NB4 (cell line): ENCODE measurements at regions not wholly inside any gene's neighbourhood (a gene's known extent, or its start where the extent isn't known, plus 50 kb on each side); places are given as distances from the start of the nearest gene placed in this dataset.

Experiments used
- DNase-seq: peaks from one replicate; pipeline ENCODE4 v3.0.0; 2010; ENCODE audit warnings: low read depth
- H3K4me3 ChIP-seq: one replicate; pipeline ENCODE4 v1.5.1; 2011; ENCODE audit warnings: mild to moderate bottlenecking, low read depth, low read length, moderate library complexity
- MAX ChIP-seq: IDR thresholded peaks from 2 replicates; pipeline ENCODE4 v1.6.1; 2011; ENCODE audit warnings: low read depth, low read length
- MYC ChIP-seq: IDR thresholded peaks from 2 replicates; pipeline ENCODE4 v1.6.1; 2011; ENCODE audit warnings: low read depth, low read length
- POLR2A ChIP-seq: IDR thresholded peaks from 2 replicates; pipeline ENCODE4 v1.6.1; 2011; ENCODE audit warnings: mild to moderate bottlenecking; ENCODE audit not compliant: insufficient read length; ENCODE audit errors: extremely low read depth
- TF ChIP-seq, protein P1 (sequence below): IDR thresholded peaks from one replicate; pipeline ENCODE4 v1.5.1; 2012; ENCODE audit warnings: low read depth, low read length

DNA sequence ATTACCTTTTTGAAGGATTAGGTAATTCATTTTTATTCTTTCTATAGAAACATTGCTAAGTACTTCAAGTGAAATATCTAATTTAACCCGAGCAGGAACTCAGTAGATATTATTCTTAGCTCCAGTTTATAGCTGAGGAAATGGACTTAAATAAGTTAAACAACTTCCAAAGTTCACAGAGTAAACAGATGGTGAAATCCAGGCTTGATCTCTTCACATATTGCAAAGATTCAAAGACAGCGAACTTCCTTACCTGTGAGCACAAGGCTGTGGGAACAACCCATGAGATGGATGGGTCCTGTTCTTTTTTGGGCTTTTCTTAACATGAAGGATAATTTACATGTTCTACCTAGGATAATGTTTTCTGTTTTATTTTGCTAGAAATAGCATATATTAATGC lies 439.0 kb downstream of the IRS1 start:
- DNase-seq = no peak
- TF ChIP-seq MYC (no peak), POLR2A (no peak), MAX (no peak)
- TF ChIP-seq, protein P1, sequence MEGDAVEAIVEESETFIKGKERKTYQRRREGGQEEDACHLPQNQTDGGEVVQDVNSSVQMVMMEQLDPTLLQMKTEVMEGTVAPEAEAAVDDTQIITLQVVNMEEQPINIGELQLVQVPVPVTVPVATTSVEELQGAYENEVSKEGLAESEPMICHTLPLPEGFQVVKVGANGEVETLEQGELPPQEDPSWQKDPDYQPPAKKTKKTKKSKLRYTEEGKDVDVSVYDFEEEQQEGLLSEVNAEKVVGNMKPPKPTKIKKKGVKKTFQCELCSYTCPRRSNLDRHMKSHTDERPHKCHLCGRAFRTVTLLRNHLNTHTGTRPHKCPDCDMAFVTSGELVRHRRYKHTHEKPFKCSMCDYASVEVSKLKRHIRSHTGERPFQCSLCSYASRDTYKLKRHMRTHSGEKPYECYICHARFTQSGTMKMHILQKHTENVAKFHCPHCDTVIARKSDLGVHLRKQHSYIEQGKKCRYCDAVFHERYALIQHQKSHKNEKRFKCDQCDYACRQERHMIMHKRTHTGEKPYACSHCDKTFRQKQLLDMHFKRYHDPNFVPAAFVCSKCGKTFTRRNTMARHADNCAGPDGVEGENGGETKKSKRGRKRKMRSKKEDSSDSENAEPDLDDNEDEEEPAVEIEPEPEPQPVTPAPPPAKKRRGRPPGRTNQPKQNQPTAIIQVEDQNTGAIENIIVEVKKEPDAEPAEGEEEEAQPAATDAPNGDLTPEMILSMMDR = no peak
- no peak overlapping the region for H3K4me3 ChIP-seq

GRCh38 chr2:226358688-226359087 lies 440.9 kb downstream of the IRS1 start:
- no peak for TF ChIP-seq POLR2A
- TF ChIP-seq, protein P1 = no peak
- no peak for DNase-seq
- H3K4me3 ChIP-seq = no peak overlapping the region

GRCh38 chr2:226357816-226358215 lies 441.8 kb downstream of the IRS1 start:
- no peak overlapping the region for H3K4me3 ChIP-seq
- TF ChIP-seq POLR2A (no peak), MAX (no peak), MYC (no peak)
- TF ChIP-seq, protein P1 = no peak
- no peak for DNase-seq

- no peak for DNase-seq
- no peak overlapping the region for H3K4me3 ChIP-seq
- TF ChIP-seq, protein P1 = no peak
- TF ChIP-seq MAX (no peak), POLR2A (no peak), MYC (no peak)
These were observed 444.0 kb downstream of the IRS1 start for GRCh38 chr2:226355600-226355999.

- H3K4me3 ChIP-seq = no peak overlapping the region
- TF ChIP-seq POLR2A = no peak
- no peak for TF ChIP-seq MAX
- TF ChIP-seq MYC = no peak
- TF ChIP-seq, protein P1 = no peak
- no peak for DNase-seq
These were observed 445.2 kb downstream of the IRS1 start for GRCh38 chr2:226354434-226354833.

DNA sequence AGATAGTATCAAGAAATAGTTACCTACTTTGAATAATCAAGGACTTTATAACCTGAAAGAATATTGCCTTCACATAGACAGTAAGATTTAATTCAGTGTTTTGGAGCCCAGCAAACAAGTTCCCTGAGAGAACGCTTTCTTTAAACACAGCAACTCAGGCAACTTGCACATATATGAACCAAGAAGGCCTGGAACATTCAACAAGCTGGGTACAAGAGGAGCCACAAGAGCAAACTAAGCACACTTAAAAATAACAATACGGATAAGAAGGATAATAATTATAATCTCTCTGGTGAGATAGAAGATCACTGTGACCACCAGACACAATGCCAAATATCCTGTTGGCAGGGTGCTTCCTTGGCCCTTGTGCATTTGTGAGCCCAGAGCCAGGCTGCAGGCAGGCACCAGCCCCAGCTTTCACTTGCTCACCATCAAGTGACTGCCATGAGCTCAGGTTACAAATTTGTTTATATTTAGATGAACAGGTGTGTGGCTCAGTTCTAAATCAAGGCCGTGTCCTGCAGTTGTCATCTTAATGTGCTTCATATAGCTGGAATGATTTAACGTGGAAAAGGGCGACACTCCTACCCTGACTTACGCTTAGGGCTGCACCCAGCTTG lies 446.6 kb downstream of the IRS1 start:
- TF ChIP-seq, protein P1 = no peak
- TF ChIP-seq POLR2A (no peak), MAX (no peak), MYC (no peak)
- H3K4me3 ChIP-seq = no peak overlapping the region
- DNase-seq = no peak
